ENCODE measurements at regions not wholly inside any gene's neighbourhood (a gene's known extent, or its start where the extent isn't known, plus 50 kb on each side); places are given as distances from the start of the nearest gene placed in this dataset.

DNA sequence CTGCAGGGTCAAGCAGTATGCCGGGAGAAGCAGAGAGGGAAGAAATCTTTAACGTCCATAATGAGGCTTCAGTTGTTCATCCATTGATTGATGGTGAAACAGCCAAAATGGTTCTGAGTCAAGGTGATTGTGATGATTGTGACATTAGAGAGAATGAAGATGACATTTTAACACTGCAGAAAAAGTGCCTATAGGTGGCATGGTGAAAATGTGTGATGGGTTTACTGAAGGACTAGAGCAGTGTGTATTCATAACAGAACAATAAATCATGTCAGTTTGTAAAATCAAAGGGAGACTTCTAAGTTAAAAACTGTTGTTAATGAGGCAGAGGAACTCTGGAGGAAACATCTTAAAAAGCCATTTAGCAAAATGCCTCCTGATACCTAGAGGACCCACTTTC lies 57.7 kb upstream of the CAND1 start:
- TF ChIP-seq POLR2A (IDR thresholded peaks at IDR 0.05) (no peak), POLR2AphosphoS5 (IDR thresholded peaks at IDR 0.05) (no peak), EP300 (IDR thresholded peaks at IDR 0.05) (no peak)
- TF ChIP-seq, protein P1, sequence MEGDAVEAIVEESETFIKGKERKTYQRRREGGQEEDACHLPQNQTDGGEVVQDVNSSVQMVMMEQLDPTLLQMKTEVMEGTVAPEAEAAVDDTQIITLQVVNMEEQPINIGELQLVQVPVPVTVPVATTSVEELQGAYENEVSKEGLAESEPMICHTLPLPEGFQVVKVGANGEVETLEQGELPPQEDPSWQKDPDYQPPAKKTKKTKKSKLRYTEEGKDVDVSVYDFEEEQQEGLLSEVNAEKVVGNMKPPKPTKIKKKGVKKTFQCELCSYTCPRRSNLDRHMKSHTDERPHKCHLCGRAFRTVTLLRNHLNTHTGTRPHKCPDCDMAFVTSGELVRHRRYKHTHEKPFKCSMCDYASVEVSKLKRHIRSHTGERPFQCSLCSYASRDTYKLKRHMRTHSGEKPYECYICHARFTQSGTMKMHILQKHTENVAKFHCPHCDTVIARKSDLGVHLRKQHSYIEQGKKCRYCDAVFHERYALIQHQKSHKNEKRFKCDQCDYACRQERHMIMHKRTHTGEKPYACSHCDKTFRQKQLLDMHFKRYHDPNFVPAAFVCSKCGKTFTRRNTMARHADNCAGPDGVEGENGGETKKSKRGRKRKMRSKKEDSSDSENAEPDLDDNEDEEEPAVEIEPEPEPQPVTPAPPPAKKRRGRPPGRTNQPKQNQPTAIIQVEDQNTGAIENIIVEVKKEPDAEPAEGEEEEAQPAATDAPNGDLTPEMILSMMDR (IDR thresholded peaks at IDR 0.05) = no peak

Measured in stomach (tissue), 4 donors.